Testis (tissue), 2 donors: ENCODE measurements at regions not wholly inside any gene's neighbourhood (a gene's known extent, or its start where the extent isn't known, plus 50 kb on each side); places are given as distances from the start of the nearest gene placed in this dataset.

Experiments used
- DNase-seq: peaks from one replicate; pipeline ENCODE4 v3.0.0-alpha.2; 2019
- H3K27ac ChIP-seq, 2 donors: fragments of 200-600 bp; sonication (generic); one replicate each; pipeline ENCODE4 v1.5.1; 2019
- H3K27me3 ChIP-seq: fragments of 200-600 bp; sonication (generic); one replicate; pipeline ENCODE4 v1.5.1; 2019
- H3K36me3 ChIP-seq: fragments of 200-600 bp; sonication (generic); one replicate; pipeline ENCODE4 v1.5.1; 2017; ENCODE audit warnings: low read depth; ENCODE audit errors: missing control alignments
- H3K4me1 ChIP-seq: fragments of 200-600 bp; sonication (generic); one replicate; pipeline ENCODE4 v1.5.1; 2019
- H3K4me3 ChIP-seq, 2 donors: fragments of 200-600 bp; sonication (generic); one replicate each; pipeline ENCODE4 v1.5.1; 2017 to 2019
- H3K9me3 ChIP-seq: fragments of 200-600 bp; sonication (generic); one replicate; pipeline ENCODE4 v1.5.1; 2017
- CTCF ChIP-seq, 3 experiments: fragments of 450-650 bp in 2 of 3; fragments of 200-600 bp in 1 of 3; sonication (generic) in 1 of 3; IDR thresholded peaks; one replicate each; pipeline ENCODE4 v1.5.1; 2016 to 2019; ENCODE audit warnings: antibody characterized with exemption in 3 of 3, mild to moderate bottlenecking in 2 of 3, moderate library complexity in 1 of 3
- POLR2A ChIP-seq: fragments of 450-650 bp; IDR thresholded peaks from one replicate; pipeline ENCODE4 v1.6.1; 2017; ENCODE audit warnings: antibody characterized with exemption, mild to moderate bottlenecking, moderate library complexity
- WGBS, 2 donors: methylation state at CpG; one replicate each; pipeline ENCODE4 v1.1.5; 2018; 5-methylcytosine and 5-hydroxymethylcytosine counted together
- intact Hi-C: fragments of 100-400 bp; cut with DNase I; formaldehyde crosslinking; loops from one replicate; pipeline ENCODE4 v1.15.1; 2023; ENCODE audit warnings: low total_unique reads

DNA sequence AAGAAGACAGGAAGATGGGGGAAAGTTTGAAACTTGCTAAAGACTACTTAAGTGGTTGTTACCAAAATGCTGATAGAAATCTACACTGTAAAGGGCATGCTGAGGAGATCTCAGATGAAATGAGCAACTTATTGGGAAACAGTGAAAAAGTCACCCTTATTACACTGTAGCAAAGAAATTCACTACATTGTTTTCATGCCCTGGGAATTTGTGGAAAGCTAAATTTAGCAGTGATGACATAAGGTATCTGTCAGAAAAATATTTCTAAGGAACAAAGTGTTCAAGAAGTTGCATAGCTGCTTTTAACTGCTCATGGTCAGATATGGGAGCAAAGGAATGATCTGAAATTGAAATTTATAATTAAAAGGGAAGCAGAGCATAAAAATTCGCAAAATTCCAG, 702.4 kb upstream of the LRRC4C start:
- Histone ChIP-seq H3K4me3 (no peak overlapping the region), H3K4me1 (no peaks in the 10 kb centered on the region), H3K27ac (no peak overlapping the region), H3K27me3 (no peaks in the 10 kb centered on the region), H3K9me3 (no peaks in the 10 kb centered on the region), H3K36me3 (no peaks in the 10 kb centered on the region)
- TF ChIP-seq CTCF (IDR thresholded peaks at IDR 0.05), result no peak
- no peak for TF ChIP-seq POLR2A
- intact Hi-C loops, result no loop called here
- 92 to 95% methylated on average over 1 of the region's 1 CpG for WGBS, 2 donors
- no peak for DNase-seq

DNA sequence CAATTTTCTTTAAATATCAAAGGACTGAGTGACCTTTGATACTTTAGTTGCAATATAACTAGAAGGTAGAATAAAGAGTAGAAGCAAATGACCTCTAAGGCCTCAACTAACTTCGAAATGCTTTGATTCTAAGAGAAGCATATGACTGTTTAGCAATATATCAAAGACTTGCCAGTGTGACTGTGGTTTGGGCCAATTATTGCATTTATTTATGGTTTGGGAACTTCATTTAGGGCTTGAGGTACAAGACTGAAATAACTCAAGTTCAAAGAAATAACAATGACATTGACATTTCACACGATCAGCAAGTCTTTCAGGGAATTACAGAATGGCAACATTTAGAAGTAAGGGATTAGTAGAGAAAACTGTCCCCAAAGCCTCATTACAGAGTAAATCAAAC, 709.7 kb upstream of the LRRC4C start:
- no peaks in the 10 kb centered on the region for H3K9me3 ChIP-seq
- DNase-seq, result no peak
- no peaks in the 10 kb centered on the region for H3K27me3 ChIP-seq
- no peaks in the 10 kb centered on the region for H3K4me1 ChIP-seq
- H3K27ac ChIP-seq, result no peak overlapping the region
- H3K36me3 ChIP-seq, result no peaks in the 10 kb centered on the region
- WGBS, 2 donors, result 67 to 70% methylated on average over 2 of the region's 2 CpGs
- intact Hi-C loops, result no loop called here
- H3K4me3 ChIP-seq, result no peak overlapping the region
- TF ChIP-seq CTCF (IDR thresholded peaks at IDR 0.05) (no peak), POLR2A (no peak)

DNA sequence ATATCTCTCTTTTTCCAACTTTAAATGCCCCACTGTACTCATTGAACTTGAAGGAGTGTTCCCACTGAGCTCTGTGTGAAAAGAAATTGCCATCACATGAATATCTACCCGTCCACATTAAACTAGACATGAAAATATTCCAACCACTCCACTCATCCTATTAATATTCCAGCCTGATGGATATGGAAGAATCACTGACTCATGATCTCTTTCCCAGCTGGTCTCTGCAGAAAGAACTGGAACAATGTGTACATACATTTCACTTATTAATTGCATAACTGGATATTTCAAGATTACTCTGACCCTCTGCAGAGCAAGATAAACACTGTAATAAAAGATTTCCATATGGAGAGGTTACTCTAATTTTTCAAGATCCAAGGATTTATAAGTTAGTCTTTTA, 711.1 kb upstream of the LRRC4C start:
- Histone ChIP-seq H3K27ac (no peak overlapping the region), H3K27me3 (no peaks in the 10 kb centered on the region), H3K4me3 (no peak overlapping the region), H3K36me3 (no peaks in the 10 kb centered on the region), H3K4me1 (no peaks in the 10 kb centered on the region), H3K9me3 (no peaks in the 10 kb centered on the region)
- intact Hi-C loops, result no loop called here
- no peak for DNase-seq
- 30 to 47% methylated on average over 1 of the region's 1 CpG for WGBS, 2 donors
- TF ChIP-seq POLR2A, result no peak
- TF ChIP-seq CTCF (IDR thresholded peaks at IDR 0.05), result no peak

DNA sequence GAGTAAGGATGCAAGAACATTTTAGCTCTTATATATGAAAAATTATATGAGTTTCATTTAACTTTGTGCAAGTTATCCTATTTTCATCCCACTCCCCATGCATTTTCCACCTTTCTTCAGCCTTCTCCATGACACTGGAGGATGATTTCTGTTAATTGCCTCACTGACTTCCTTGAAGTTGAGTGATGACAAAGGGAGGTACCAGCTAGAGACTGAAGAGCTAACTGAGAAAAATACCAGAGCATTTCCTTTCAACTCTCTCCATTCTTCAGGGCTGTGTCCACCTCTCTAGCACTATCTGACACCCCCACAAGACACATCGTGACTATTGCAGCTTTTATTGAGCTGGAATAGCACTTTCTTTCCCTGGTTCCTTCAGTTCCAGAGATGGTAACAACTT, 711.6 kb upstream of the LRRC4C start:
- intact Hi-C loops, result no loop called here
- Histone ChIP-seq H3K4me1 (no peaks in the 10 kb centered on the region), H3K27ac (no peak overlapping the region), H3K36me3 (no peaks in the 10 kb centered on the region), H3K4me3 (no peak overlapping the region), H3K27me3 (no peaks in the 10 kb centered on the region), H3K9me3 (no peaks in the 10 kb centered on the region)
- no peak for DNase-seq
- 26 to 47% methylated on average over 1 of the region's 1 CpG for WGBS, 2 donors
- TF ChIP-seq POLR2A (no peak), CTCF (IDR thresholded peaks at IDR 0.05) (no peak)

DNA sequence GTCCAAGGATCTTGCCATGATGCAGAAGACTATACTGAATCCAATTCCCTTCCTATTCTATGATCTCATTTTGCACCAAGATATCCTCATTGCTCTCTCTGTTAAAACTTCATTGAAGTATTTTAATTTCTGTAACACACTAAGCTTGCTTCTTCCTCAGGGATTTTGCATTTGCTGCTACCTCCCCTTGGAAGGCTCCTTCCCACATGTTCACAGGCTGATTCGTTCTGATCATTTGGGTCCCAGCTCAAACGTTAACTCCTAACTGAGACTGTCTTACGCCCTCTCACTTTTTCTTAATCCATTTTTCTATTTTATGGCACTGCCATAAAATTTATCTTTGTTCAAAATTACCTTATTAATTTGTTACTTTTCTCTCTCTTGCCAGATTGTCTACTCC, 713.0 kb upstream of the LRRC4C start:
- 49 to 50% methylated on average over 3 of the region's 3 CpGs for WGBS, 2 donors
- H3K4me3 ChIP-seq, result no peak overlapping the region
- intact Hi-C loops, result no loop called here
- TF ChIP-seq POLR2A (no peak), CTCF (IDR thresholded peaks at IDR 0.05) (no peak)
- no peak for DNase-seq
- no peak overlapping the region for H3K27ac ChIP-seq
- H3K9me3 ChIP-seq, result no peaks in the 10 kb centered on the region
- H3K4me1 ChIP-seq, result no peaks in the 10 kb centered on the region
- no peaks in the 10 kb centered on the region for H3K27me3 ChIP-seq
- H3K36me3 ChIP-seq, result no peaks in the 10 kb centered on the region
